ENCODE measurements at regions not wholly inside any gene's neighbourhood (a gene's known extent, or its start where the extent isn't known, plus 50 kb on each side); places are given as distances from the start of the nearest gene placed in this dataset.
"Not testable (repeated sequence)": the region's sequence is repeated elsewhere in the genome, so short reads cannot be mapped to it uniquely, and the experiment has no call there.

GRCh38 chr5:85994653-85995052 is 623.1 kb upstream of the COX7C start:
- not testable (repeated sequence) for H3K4me3 ChIP-seq (ENCODE audit: low read depth, low read length)

DNA sequence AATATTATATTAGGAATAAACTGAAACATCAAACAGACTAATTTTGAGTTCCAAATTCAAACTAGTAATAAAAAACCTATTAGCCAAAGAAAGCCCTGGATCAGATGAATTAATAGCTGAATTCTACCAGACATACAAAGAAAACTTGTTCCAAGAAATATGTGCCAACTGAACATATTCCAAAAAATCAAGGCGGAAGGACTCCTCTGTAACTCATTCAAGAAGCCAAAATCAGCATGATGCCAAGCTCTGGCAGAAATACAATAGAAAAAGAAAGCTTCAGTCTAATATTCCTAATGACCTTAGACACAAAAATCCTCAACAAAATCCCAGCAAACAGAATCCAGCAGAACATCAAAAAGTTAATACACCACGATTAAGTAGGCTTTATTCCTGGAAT is 619.1 kb upstream of the COX7C start:
- no peak overlapping the region for H3K4me3 ChIP-seq (ENCODE audit: low read depth, low read length)

DNA sequence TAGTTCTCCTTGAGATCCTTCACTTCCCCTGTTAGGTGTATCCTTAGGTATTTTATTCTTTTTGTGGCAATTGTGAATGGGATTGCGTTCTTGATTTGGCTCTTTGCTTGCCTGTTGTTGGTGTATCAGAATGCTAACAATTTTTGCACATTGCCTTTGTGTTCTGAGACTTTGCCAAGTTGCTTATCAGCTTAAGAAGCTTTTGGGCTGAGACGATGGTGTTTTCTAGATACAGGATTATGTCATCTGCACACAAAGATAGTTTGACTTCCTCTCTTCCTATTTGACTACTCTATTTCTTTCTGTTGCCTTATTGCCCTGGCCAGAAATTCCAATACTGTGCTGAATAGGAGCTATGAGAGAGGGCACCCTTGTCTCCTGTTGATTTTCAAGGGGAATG is 609.4 kb upstream of the COX7C start:
- no peak overlapping the region for H3K4me3 ChIP-seq (ENCODE audit: low read depth, low read length)

DNA sequence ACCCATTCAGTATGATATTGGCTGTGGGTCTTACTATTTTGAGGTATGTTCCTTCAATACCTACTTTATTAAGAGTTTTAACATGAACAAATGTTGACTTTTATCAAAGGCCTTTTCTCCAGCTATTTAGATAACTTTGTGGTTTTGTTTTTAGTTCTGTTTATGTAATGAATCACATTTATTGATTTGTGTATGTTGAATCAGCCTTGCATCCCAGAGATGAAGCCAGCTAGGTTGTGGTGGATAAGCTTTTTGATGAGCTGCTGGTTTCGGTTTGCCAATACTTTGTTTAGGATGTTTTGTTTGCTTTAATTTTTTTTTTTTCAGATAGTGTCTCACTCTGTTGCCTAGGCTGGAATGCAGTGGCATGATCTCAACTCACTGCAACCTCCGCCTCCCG is 609.0 kb upstream of the COX7C start:
- H3K4me3 ChIP-seq (ENCODE audit: low read depth, low read length), result no peak overlapping the region

- no peak overlapping the region for H3K4me3 ChIP-seq (ENCODE audit: low read depth, low read length)
These were observed 605.8 kb upstream of the COX7C start for GRCh38 chr5:86011937-86012336.

DNA sequence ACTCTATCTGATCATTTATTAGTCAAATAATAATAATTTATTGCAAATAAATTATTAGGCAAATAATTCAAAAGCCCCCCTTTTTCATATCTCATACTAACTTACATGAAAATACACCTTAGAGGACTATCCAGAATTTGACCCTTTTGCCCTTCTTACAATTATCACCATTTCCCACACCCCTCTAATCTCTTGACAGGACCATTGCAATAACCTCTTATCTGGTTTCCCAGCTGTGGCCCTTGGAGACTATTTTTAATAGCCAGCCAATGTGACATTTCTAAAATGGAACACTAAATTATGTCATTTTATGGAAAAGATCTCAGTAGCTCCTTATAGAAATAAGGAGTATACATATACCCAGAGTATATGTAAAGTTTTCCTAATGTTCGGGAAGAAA is 588.4 kb upstream of the COX7C start:
- no peak overlapping the region for H3K4me3 ChIP-seq (ENCODE audit: low read depth, low read length)

DNA sequence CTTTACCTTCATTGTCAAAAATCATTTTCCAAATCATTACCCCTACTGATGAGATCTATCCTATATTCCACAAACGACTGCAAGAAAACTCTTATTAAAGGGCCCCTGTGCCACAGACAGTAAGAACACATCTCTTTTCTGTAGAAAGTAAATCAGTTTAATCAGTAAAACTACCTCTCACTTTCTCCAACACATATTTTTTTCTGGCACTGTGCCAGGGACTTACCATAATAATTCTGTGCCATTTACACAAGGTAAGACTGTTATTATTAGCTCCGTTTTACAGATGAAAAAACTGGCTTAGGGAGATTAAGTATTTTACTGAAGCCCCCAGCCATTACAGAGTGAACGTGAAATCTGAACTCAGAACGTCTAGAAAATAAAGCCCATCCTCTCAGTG is 587.0 kb upstream of the COX7C start:
- no peak overlapping the region for H3K4me3 ChIP-seq (ENCODE audit: low read depth, low read length)

DNA sequence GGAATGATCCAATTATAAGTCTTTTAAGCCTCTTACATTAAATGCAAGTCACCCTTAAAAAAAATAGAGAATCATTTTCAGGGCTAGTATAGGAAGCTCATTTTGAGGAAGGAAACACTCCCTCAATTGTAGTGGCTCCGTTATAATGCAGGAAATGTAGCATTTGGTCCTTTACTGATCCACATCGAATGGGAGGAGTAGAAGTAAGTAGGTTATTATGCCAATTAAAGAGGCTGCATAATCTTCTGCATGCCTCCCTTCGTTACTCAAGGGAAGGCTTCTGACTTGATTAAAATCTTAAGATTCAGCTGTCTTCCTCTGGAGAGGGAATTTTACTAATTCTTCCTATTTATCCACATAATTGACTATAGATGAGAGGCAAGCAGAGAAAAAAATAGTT is 579.2 kb upstream of the COX7C start:
- no peak overlapping the region for H3K4me3 ChIP-seq (ENCODE audit: low read depth, low read length)

DNA sequence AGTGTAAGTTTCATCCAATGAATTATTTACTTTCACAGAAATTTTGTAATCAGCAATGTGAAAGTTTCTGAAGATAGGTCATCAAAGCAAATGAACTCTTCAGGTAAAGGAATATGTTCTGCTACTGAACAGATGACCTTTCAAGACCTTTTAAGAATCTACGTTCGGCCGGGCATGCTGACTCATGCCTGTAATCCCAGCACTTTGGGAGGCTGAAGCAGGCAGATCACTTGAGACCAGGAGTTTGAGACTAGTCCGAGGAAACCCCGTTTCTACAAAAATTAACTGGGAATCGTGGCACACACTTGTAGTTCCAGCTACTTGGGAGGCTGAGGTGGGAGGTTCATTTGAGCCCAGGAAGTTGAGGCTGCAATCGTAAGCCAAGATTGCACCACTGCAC is 578.4 kb upstream of the COX7C start:
- no peak overlapping the region for H3K4me3 ChIP-seq (ENCODE audit: low read depth, low read length)

DNA sequence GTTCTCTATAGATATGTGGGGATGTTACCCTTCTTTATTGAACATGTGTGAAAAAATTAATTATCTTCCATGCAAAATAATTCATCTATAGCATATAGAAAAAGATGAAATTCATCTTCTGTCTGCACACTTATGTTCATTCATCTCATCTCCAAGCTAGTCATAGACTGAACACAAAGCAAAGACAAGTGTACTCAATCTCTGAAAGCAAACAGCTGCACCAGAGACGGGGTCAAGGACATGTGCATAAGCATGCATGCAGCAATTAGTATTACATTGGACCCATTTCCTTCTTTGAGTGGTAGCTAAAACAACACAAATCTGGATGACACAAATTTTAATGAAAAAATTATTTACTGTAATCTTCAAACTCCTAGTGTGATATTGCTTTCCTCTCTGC is 547.0 kb upstream of the COX7C start:
- no peak overlapping the region for H3K4me3 ChIP-seq (ENCODE audit: low read depth, low read length)

DNA sequence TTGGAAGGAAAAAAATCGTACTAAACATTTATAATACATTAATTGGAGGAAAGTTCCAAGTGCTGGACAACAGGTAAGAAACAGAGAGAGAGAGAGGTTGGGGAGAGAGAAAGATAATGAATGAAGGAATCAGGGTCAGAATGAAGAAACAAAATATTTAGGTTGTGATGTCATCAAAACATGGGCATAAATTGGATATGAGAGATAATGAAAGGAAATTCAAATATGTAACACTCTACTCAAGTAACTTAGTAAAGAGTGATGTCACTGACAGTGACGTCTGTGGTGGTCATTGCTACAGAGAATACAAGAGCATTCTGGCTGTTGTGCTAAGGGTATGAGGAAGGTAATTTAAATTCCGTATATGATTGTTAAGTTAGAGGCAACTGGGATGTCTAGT is 543.4 kb upstream of the COX7C start:
- H3K4me3 ChIP-seq (ENCODE audit: low read depth, low read length), result no peak overlapping the region

GRCh38 chr5:86075139-86075538 is 542.6 kb upstream of the COX7C start:
- no peak overlapping the region for H3K4me3 ChIP-seq (ENCODE audit: low read depth, low read length)

DNA sequence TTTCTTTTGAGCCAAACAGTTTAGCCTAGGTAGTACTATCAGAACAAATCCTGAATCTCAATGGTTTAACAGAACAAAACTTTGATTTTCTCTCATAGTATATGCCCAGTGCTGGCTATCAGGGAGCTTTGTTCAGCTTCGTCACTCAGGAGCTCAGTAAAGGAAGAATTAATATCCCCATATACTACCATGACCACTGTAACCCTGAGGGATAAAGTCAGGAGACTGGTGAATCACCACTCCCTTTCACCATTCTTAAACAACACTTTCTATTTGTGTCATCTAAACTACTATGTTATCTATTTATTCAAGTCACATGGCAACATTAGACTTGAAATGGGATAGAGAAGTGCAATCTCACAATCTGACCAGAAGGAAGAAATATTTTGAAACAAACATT is 522.6 kb upstream of the COX7C start:
- no peak overlapping the region for H3K4me3 ChIP-seq (ENCODE audit: low read depth, low read length)

GRCh38 chr5:86101966-86102365 is 515.8 kb upstream of the COX7C start:
- no peak overlapping the region for H3K4me3 ChIP-seq (ENCODE audit: low read depth, low read length)

GRCh38 chr5:86108825-86109224 is 508.9 kb upstream of the COX7C start:
- no peak overlapping the region for H3K4me3 ChIP-seq (ENCODE audit: low read depth, low read length)

DNA sequence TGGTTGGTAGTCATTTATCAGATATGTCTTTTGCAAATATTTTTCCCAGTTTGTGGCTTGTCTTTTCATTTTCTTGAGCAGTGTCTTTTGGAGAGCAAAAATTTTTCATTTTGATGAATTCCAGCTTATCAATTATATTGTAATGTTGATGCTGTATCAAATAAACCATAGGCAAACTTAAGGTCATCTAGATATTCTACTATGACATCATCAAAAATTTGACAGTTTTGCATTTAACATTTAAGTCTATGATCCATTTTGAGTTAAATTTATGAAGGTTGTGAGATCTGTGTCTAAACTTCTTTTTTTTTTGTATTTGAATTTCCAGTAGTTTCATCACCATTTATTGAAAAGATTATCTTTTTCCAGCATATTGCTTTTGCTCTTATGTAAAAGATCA is 505.5 kb upstream of the COX7C start:
- H3K4me3 ChIP-seq (ENCODE audit: low read depth, low read length), result no peak overlapping the region

DNA sequence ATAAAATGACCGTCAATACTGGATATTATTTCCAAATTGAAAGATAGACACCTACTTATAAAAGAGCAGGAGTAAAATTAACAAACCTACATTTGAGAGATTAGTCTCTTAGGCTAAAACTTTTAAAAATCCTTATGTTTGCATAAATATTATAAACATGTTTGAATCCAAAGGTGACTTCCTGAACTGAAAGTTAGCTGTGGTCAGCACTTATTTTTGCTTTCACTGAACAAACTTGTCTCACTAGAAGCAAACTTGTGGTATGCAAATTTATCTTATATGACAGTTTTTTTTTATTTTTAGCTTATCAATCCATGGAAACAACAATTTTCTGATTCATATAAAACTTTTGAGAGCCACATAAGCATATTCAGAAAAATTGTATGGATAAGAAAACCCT is 502.6 kb upstream of the COX7C start:
- H3K4me3 ChIP-seq (ENCODE audit: low read depth, low read length), result no peak overlapping the region

DNA sequence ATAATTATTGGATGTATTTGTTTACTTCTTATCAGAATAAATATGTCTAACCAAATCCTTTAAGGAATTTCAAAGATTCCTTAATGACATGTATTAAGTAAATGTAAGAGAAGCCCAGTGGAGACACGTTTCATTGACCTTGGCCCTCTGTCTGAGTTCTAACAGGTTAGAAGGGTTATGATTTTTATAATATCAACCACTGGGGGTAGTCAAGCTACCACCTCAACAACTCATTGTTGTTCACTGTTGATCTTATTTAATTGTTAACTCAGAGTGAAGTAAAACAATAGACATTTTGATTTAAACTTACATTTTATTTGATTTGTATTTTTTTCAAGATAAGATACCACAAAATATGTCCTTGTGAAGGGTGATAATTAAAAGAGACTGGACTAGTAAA is 499.2 kb upstream of the COX7C start:
- no peak overlapping the region for H3K4me3 ChIP-seq (ENCODE audit: low read depth, low read length)

- no peak overlapping the region for H3K4me3 ChIP-seq (ENCODE audit: low read depth, low read length)
These were observed 493.4 kb upstream of the COX7C start for GRCh38 chr5:86124333-86124732.

DNA sequence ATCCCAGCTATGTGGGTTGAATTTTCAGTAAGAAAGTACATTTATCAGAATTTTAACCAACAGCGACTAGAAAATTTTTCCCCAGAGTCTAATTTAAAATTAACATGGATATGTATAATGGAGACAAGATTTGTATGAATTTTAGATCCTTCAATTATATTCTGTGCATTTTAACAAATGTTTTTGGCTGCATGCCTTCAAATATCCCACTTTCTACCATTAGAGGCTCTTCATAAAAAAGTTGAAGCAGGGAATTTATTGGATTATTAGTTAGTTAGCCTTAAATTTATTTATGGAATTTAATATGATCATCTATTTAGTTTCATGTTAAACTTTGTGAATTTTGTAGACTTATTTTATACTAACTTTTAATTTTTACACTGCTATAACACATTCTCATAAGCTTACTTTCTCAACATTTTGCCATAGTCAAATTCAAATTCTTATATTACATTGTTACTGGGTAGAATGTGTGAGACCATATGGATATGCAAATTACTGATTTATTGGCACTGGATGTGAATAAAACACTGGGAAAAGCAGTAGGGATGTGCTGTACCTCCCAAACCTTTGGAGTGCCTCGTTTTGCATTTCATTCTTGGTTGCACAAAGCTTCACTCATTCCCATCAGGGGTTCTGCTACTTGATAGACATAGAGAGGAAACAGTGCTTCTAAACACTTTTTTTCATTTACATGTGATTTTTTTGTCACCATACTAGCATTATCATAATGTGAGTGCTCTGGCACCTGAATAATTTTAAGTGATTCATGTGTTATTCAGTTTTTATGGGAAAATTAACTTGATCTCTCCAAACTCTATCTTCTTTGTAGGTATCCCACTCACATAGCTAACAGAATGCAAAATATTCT is 491.8 kb upstream of the COX7C start:
- no peak overlapping the region for H3K4me3 ChIP-seq (ENCODE audit: low read depth, low read length)

DNA sequence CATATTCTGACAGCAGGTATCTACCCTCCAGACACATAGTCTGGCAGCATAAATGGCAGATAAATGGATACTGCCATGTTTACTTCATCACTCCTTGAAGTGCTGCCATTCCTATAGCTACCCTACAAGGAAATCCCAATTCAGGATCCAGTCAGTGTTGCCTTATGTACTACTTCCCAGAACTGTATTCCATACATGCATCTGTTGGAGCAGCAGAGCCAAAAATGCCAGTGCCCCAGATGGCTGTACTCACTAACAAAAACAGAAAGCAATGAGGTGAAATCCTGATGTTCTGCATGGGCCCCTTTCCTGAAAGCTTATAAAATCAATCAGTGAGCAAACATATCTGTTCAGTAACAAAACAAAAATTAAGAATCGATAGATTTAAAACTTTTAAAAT is 490.0 kb upstream of the COX7C start:
- H3K4me3 ChIP-seq (ENCODE audit: low read depth, low read length), result no peak overlapping the region

GRCh38 chr5:86129009-86129408 is 488.7 kb upstream of the COX7C start:
- no peak overlapping the region for H3K4me3 ChIP-seq (ENCODE audit: low read depth, low read length)

DNA sequence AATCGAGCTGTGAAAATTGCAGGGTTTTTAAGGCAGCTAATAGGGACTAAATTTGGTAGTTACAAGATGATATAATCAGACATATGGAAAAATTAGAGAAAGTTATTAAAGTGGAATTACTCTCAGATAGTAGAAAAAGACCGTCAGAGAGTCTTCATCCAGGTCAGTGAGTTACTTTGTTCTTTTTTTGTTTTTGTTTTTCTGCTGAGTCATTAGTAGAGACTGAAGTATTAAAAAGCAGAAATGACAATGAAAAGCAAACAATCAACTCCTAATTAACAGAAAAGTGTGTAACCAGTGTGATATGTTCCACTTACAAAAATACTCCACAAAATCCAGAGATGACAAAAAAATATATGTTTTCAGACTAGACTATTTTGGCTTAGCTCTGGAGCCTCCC is 480.4 kb upstream of the COX7C start:
- H3K4me3 ChIP-seq (ENCODE audit: low read depth, low read length), result no peak overlapping the region

Measured in iPS-11a (cell line).